Head of caudate nucleus (tissue), 42 donors: ENCODE measurements at regions not wholly inside any gene's neighbourhood (a gene's known extent, or its start where the extent isn't known, plus 50 kb on each side); places are given as distances from the start of the nearest gene placed in this dataset.
"Not testable (repeated sequence)": the region's sequence is repeated elsewhere in the genome, so short reads cannot be mapped to it uniquely, and the experiment has no call there.

Experiments used
- DNase-seq, 42 donors: peaks; one replicate each; pipeline versions ENCODE4 v3.0.0 to v3.0.0-alpha.2; 2020 to 2021; ENCODE audit warnings: mixed read lengths in 7 of 42
- intact Hi-C: fragments of 100-400 bp; cut with DNase I; formaldehyde crosslinking; loops from one replicate; pipeline ENCODE4 v1.15.0; 2022

GRCh38 chr6:84583784-84584183, 180.6 kb downstream of the TBX18 start:
- intact Hi-C loops: no loop called here
- no peak for DNase-seq

- intact Hi-C loops: no loop called here
- no peak for DNase-seq
These were observed 181.4 kb downstream of the TBX18 start for GRCh38 chr6:84582997-84583396.

- no peak for DNase-seq
- intact Hi-C loops: no loop called here
These were observed 182.7 kb downstream of the TBX18 start for GRCh38 chr6:84581494-84582259.

- DNase-seq: no peak
- intact Hi-C loops: no loop called here
These were observed 185.0 kb downstream of the TBX18 start for GRCh38 chr6:84579404-84579803.

- intact Hi-C loops: no loop called here
- DNase-seq: no peak
These were observed 188.4 kb downstream of the TBX18 start for GRCh38 chr6:84576029-84576428.

GRCh38 chr6:84575264-84575663, 189.1 kb downstream of the TBX18 start:
- intact Hi-C loops: no loop called here

GRCh38 chr6:84569882-84570281, 194.5 kb downstream of the TBX18 start:
- DNase-seq: no peak
- intact Hi-C loops: no loop called here

More at GRCh38 chr6:84575264-84575663, 189.1 kb downstream of the TBX18 start:
- no peak for DNase-seq

- no peak for DNase-seq
- intact Hi-C loops: no loop called here
These were observed 195.4 kb downstream of the TBX18 start for GRCh38 chr6:84568971-84569370.

- DNase-seq: not testable (repeated sequence)
These were observed 198.7 kb downstream of the TBX18 start for GRCh38 chr6:84565718-84566117.

GRCh38 chr6:84560436-84561390, 203.7 kb downstream of the TBX18 start:
- DNase-seq: no peak
- intact Hi-C loops: no loop called here

More at GRCh38 chr6:84565718-84566117, 198.7 kb downstream of the TBX18 start:
- intact Hi-C loops: not testable (repeated sequence)

- intact Hi-C loops: no loop called here
- DNase-seq: no peak
These were observed 207.7 kb downstream of the TBX18 start for GRCh38 chr6:84556541-84557335.

GRCh38 chr6:84554706-84555105, 209.7 kb downstream of the TBX18 start:
- no peak for DNase-seq
- intact Hi-C loops: no loop called here

- intact Hi-C loops: no loop called here
- DNase-seq: no peak
These were observed 210.3 kb downstream of the TBX18 start for GRCh38 chr6:84554074-84554473.

GRCh38 chr6:84553527-84553926, 210.9 kb downstream of the TBX18 start:
- intact Hi-C loops: no loop called here
- no peak for DNase-seq

- intact Hi-C loops: no loop called here
- DNase-seq: no peak
These were observed 212.6 kb downstream of the TBX18 start for GRCh38 chr6:84551797-84552196.

- DNase-seq: no peak
- intact Hi-C loops: no loop called here
These were observed 214.5 kb downstream of the TBX18 start for GRCh38 chr6:84549917-84550316.

- no peak for DNase-seq
- intact Hi-C loops: no loop called here
These were observed 217.0 kb downstream of the TBX18 start for GRCh38 chr6:84547341-84547801.

- no peak for DNase-seq
- intact Hi-C loops: no loop called here
These were observed 217.9 kb downstream of the TBX18 start for GRCh38 chr6:84546427-84546914.
